ENCODE measurements at regions not wholly inside any gene's neighbourhood (a gene's known extent, or its start where the extent isn't known, plus 50 kb on each side); places are given as distances from the start of the nearest gene placed in this dataset.

- H3K4me3 Mint-ChIP-seq, result no peak overlapping the region
- no peaks in the 10 kb centered on the region for H3K9me3 Mint-ChIP-seq
- H3K36me3 Mint-ChIP-seq (ENCODE audit: low read depth), result no peaks in the 10 kb centered on the region
- ATAC-seq (replicated peaks), result no peak
- H3K4me1 Mint-ChIP-seq, result no peaks in the 10 kb centered on the region
- no peaks in the 10 kb centered on the region for H3K27me3 Mint-ChIP-seq
- no peak overlapping the region for H3K27ac Mint-ChIP-seq
Observed at GRCh38 chr4:180794333-180794732, 1448.9 kb upstream of the TENM3 start.

- H3K4me3 Mint-ChIP-seq, result no peak overlapping the region
- no peaks in the 10 kb centered on the region for H3K36me3 Mint-ChIP-seq (ENCODE audit: low read depth)
- H3K4me1 Mint-ChIP-seq, result no peaks in the 10 kb centered on the region
- no peaks in the 10 kb centered on the region for H3K27me3 Mint-ChIP-seq
- no peaks in the 10 kb centered on the region for H3K9me3 Mint-ChIP-seq
- no peak for ATAC-seq (replicated peaks)
- no peak overlapping the region for H3K27ac Mint-ChIP-seq
Observed at GRCh38 chr4:180798036-180798577, 1445.1 kb upstream of the TENM3 start.

DNA sequence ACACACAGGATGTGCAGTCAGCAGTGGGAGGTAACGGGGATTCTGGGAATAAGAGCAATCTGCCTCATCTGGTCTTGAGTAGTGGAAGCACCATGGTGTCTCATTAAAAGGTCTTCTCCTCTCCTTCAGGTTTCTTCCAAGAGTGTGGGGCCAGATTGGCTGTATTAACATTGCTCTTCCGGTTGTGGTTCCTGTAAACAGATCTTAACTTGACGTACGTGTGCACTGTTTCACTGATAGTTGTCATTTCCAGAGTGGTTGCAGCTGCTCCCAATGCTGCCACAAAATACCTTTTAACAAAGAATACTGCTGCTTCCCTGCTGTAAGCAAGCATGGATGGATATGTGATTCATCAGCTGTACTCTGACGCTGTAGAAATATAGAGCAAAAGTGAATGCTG is 1443.4 kb upstream of the TENM3 start:
- H3K27ac Mint-ChIP-seq, result no peak overlapping the region
- H3K4me1 Mint-ChIP-seq, result no peaks in the 10 kb centered on the region
- H3K9me3 Mint-ChIP-seq, result no peaks in the 10 kb centered on the region
- no peak for ATAC-seq (replicated peaks)
- H3K27me3 Mint-ChIP-seq, result no peaks in the 10 kb centered on the region
- no peaks in the 10 kb centered on the region for H3K36me3 Mint-ChIP-seq (ENCODE audit: low read depth)
- H3K4me3 Mint-ChIP-seq, result no peak overlapping the region

DNA sequence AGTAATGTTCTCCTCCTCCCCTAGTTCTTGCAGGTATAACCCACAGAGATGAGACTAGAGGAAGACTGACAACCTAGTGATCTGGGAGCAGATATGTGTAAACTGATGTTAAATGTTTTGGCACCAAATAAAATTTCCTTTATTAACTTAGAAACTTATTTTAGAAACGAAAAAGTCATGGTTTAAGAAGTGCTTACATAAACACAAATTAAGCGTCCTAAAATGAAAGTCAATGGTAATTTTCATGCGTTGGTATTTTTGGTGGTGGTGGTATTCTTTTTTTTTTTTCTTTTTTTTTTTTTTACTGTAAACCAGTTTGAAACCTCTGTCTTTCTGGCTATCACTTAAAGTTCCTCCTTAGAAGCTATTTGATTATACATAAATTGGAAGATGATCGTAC is 1438.1 kb upstream of the TENM3 start:
- H3K36me3 Mint-ChIP-seq (ENCODE audit: low read depth), result no peaks in the 10 kb centered on the region
- ATAC-seq (replicated peaks), result no peak
- H3K4me1 Mint-ChIP-seq, result no peaks in the 10 kb centered on the region
- no peak overlapping the region for H3K4me3 Mint-ChIP-seq
- H3K27ac Mint-ChIP-seq, result no peak overlapping the region
- no peaks in the 10 kb centered on the region for H3K9me3 Mint-ChIP-seq
- no peaks in the 10 kb centered on the region for H3K27me3 Mint-ChIP-seq

GRCh38 chr4:180808862-180809261 is 1434.3 kb upstream of the TENM3 start:
- Mint-ChIP-seq H3K27me3 (no peaks in the 10 kb centered on the region), H3K4me3 (no peak overlapping the region), H3K27ac (no peak overlapping the region), H3K4me1 (no peaks in the 10 kb centered on the region), H3K9me3 (no peaks in the 10 kb centered on the region), H3K36me3 (ENCODE audit: low read depth) (no peaks in the 10 kb centered on the region)
- ATAC-seq (replicated peaks), result no peak

DNA sequence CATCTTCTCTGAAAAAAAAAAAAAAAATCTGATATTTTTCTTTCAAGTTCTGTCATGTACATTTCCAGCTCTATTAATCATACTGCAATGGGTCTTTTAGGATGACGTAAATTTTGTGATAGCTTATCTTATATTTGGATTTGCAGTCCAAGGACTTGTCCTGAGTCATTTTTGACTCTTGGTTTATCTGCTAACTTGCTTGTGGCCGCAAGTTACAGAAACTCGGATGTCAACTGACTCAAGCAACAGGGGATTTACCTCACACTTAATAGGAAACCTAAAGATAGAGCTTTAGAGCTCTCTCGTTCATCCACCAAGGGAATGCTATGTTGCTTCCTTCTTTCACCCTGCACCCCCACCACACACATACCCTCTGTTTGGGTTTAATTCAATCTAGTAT is 1433.8 kb upstream of the TENM3 start:
- Mint-ChIP-seq H3K36me3 (ENCODE audit: low read depth) (no peaks in the 10 kb centered on the region), H3K4me1 (no peaks in the 10 kb centered on the region), H3K27me3 (no peaks in the 10 kb centered on the region), H3K27ac (no peak overlapping the region), H3K9me3 (no peaks in the 10 kb centered on the region), H3K4me3 (no peak overlapping the region)
- no peak for ATAC-seq (replicated peaks)

GRCh38 chr4:180810581-180810980 is 1432.6 kb upstream of the TENM3 start:
- H3K9me3 Mint-ChIP-seq, result peaks cover 3% of the 10 kb centered on the region
- no peak overlapping the region for H3K4me3 Mint-ChIP-seq
- H3K4me1 Mint-ChIP-seq, result no peaks in the 10 kb centered on the region
- ATAC-seq (replicated peaks), result no peak
- H3K27me3 Mint-ChIP-seq, result no peaks in the 10 kb centered on the region
- H3K27ac Mint-ChIP-seq, result no peak overlapping the region
- no peaks in the 10 kb centered on the region for H3K36me3 Mint-ChIP-seq (ENCODE audit: low read depth)

GRCh38 chr4:180811556-180811955 is 1431.6 kb upstream of the TENM3 start:
- no peak for ATAC-seq (replicated peaks)
- peaks cover 3% of the 10 kb centered on the region for H3K9me3 Mint-ChIP-seq
- H3K4me1 Mint-ChIP-seq, result no peaks in the 10 kb centered on the region
- no peaks in the 10 kb centered on the region for H3K27me3 Mint-ChIP-seq
- H3K27ac Mint-ChIP-seq, result no peak overlapping the region
- H3K36me3 Mint-ChIP-seq (ENCODE audit: low read depth), result no peaks in the 10 kb centered on the region
- H3K4me3 Mint-ChIP-seq, result no peak overlapping the region

GRCh38 chr4:180812783-180813182 is 1430.4 kb upstream of the TENM3 start:
- no peak overlapping the region for H3K27ac Mint-ChIP-seq
- H3K4me1 Mint-ChIP-seq, result no peaks in the 10 kb centered on the region
- peaks cover 3% of the 10 kb centered on the region for H3K9me3 Mint-ChIP-seq
- ATAC-seq (replicated peaks), result no peak
- H3K36me3 Mint-ChIP-seq (ENCODE audit: low read depth), result no peaks in the 10 kb centered on the region
- H3K4me3 Mint-ChIP-seq, result no peak overlapping the region
- H3K27me3 Mint-ChIP-seq, result no peaks in the 10 kb centered on the region

GRCh38 chr4:180814875-180815417 is 1428.3 kb upstream of the TENM3 start:
- no peaks in the 10 kb centered on the region for H3K4me1 Mint-ChIP-seq
- no peak overlapping the region for H3K4me3 Mint-ChIP-seq
- no peak overlapping the region for H3K27ac Mint-ChIP-seq
- H3K36me3 Mint-ChIP-seq (ENCODE audit: low read depth), result no peaks in the 10 kb centered on the region
- H3K27me3 Mint-ChIP-seq, result no peaks in the 10 kb centered on the region
- H3K9me3 Mint-ChIP-seq, result peaks cover 8% of the 10 kb centered on the region
- no peak for ATAC-seq (replicated peaks)

- no peaks in the 10 kb centered on the region for H3K27me3 Mint-ChIP-seq
- H3K9me3 Mint-ChIP-seq, result peaks cover 17% of the 10 kb centered on the region
- ATAC-seq (replicated peaks), result no peak
- H3K4me1 Mint-ChIP-seq, result no peaks in the 10 kb centered on the region
- H3K36me3 Mint-ChIP-seq (ENCODE audit: low read depth), result no peaks in the 10 kb centered on the region
- H3K27ac Mint-ChIP-seq, result no peak overlapping the region
- H3K4me3 Mint-ChIP-seq, result no peak overlapping the region
Observed at GRCh38 chr4:180817529-180817928, 1425.7 kb upstream of the TENM3 start.

DNA sequence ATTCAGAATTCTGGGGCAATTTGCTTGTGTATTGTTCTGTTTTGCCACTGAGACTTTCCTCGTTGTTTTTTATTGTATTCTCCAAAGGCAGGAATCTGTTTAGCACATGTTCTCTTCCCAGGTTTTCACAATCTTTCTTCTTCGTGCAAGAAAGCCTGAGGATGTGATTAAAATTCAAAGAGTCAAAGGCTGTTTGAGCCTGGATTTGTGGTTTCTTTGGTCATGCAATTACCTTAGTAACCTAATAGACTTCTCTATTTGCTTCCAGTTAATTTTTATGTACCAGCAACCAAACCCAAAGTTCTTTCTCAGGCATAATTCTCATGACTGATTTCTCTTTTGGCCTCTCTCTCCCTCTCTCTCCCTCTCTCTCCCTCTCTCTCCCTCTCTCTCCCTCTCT is 1420.1 kb upstream of the TENM3 start:
- no peak for ATAC-seq (replicated peaks)
- Mint-ChIP-seq H3K27me3 (no peaks in the 10 kb centered on the region), H3K27ac (no peak overlapping the region), H3K4me1 (no peaks in the 10 kb centered on the region), H3K4me3 (no peak overlapping the region), H3K9me3 (peaks cover 20% of the 10 kb centered on the region), H3K36me3 (ENCODE audit: low read depth) (no peaks in the 10 kb centered on the region)

DNA sequence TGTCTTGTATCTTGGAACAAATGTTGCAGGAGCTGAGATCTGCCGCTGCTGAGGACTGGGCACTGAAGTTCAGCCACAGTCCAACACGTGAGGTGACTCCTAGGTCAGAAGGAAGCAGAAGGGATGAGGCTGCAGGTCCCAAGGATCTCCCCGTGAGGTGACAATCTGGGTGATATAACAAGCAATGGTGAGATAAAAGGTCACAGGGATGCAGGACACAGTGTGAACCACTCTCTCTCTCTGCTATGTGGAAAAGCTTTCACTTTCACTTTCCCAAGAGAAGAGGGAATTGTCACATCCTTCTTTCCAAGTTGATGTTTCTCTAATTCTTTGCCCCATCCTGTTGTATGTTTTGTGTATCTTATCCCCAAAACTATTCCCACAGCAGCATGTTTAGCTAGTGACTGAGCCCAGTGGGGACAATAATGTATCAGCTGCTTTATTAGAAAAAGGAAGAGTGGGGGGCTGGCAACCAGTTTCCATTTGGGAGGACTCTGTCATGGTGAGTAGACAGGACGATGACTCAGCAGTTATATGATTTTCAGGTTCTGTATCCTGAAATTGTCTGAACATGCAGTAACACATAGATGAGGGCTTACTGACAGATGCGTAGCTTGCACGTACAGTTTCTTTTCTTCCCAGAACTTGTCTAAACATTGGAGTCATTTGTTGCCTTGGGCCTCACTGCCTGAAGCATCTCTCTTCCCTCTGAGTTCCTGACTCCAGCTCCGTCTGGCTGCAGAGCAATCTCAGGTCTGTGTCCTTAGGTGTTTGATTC is 1415.8 kb upstream of the TENM3 start:
- no peaks in the 10 kb centered on the region for H3K27me3 Mint-ChIP-seq
- H3K9me3 Mint-ChIP-seq, result peaks cover 9% of the 10 kb centered on the region
- no peaks in the 10 kb centered on the region for H3K4me1 Mint-ChIP-seq
- H3K27ac Mint-ChIP-seq, result no peak overlapping the region
- ATAC-seq (replicated peaks), result no peak
- no peak overlapping the region for H3K4me3 Mint-ChIP-seq
- no peaks in the 10 kb centered on the region for H3K36me3 Mint-ChIP-seq (ENCODE audit: low read depth)

DNA sequence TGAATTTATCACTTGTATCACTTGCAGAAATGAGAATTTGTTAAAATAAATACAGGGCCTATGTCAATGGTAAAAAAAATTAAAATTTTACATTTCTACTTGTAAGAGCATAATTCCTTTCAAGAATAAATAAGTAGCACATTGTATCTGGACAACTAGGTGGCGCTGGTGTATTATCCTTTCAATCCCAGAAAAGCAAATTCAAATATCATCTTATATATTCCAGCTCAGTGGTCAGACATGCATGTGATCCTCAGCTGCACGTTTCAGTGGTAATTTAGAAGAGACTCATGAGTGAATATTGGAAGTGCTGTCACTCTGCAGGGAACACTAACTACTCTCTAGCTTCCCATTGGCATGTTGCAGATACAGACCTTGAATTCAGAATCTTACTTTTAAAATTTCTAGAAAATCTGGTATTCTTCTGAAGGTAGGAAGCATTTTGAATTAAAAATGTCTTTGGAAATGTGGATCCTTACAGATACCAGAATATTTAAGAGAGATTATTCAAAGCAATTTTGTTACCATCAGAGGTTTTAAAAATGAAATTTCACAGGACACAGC is 1414.7 kb upstream of the TENM3 start:
- Mint-ChIP-seq H3K36me3 (ENCODE audit: low read depth) (no peaks in the 10 kb centered on the region), H3K27me3 (no peaks in the 10 kb centered on the region), H3K4me3 (no peak overlapping the region), H3K4me1 (no peaks in the 10 kb centered on the region), H3K9me3 (peaks cover 5% of the 10 kb centered on the region), H3K27ac (no peak overlapping the region)
- no peak for ATAC-seq (replicated peaks)

- ATAC-seq (replicated peaks), result no peak
- Mint-ChIP-seq H3K36me3 (ENCODE audit: low read depth) (no peaks in the 10 kb centered on the region), H3K4me3 (no peak overlapping the region), H3K4me1 (no peaks in the 10 kb centered on the region), H3K27me3 (no peaks in the 10 kb centered on the region), H3K9me3 (no peaks in the 10 kb centered on the region), H3K27ac (no peak overlapping the region)
Observed at GRCh38 chr4:180832073-180832472, 1411.1 kb upstream of the TENM3 start.
